ENCODE measurements at regions not wholly inside any gene's neighbourhood (a gene's known extent, or its start where the extent isn't known, plus 50 kb on each side); places are given as distances from the start of the nearest gene placed in this dataset.

- DNase-seq: no peak
Measured at GRCh38 chrX:17206584-17206983, 168.4 kb upstream of the NHS start.

GRCh38 chrX:17214962-17215361, 160.0 kb upstream of the NHS start:
- DNase-seq: no peak

DNA sequence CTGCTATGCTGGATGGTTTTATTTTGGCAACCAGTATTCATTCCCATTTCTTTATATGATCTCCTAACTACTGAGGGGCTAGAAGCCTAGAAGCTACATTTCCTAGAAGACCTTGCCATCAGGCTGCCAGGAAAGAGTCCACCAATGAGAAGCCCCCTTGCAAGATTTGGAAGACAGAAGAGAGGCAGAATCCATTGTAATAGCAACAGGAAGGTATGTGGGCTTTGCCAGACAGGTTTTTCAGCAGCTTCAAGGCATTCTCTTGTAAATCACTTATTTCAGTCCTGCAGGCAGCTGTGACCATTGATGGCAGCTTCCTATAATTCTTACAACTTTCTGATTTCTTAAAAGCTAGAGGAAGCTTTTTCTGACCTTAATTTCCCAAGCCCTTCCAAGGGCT, 148.3 kb upstream of the NHS start:
- no peak for DNase-seq

GRCh38 chrX:17237146-17237545, 137.9 kb upstream of the NHS start:
- DNase-seq: no peak

DNA sequence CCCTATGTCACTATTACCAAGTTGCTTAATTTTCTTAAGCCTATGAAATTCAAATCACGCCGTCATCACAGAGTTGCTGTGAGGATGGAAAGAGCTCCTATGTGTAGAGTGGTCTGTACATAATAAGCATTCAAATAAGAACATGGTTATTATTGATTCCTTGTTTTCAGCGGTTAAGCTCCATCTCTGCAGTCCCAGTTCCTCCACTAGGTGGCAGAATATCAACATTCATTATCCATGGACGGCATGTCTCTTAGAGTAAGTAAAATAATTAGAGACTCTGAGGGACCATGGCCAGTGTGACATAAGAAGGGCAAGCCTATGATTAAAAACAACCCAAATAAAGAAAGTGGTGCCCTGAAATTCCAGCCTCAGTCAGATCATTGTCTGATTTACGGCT, 132.5 kb upstream of the NHS start:
- DNase-seq: peak; percentile 36

- DNase-seq: no peak
Measured at GRCh38 chrX:17247144-17247543, 127.9 kb upstream of the NHS start.

- no peak for DNase-seq
Measured at GRCh38 chrX:17262123-17262522, 112.9 kb upstream of the NHS start.

GRCh38 chrX:17266136-17266535, 108.9 kb upstream of the NHS start:
- DNase-seq: no peak

DNA sequence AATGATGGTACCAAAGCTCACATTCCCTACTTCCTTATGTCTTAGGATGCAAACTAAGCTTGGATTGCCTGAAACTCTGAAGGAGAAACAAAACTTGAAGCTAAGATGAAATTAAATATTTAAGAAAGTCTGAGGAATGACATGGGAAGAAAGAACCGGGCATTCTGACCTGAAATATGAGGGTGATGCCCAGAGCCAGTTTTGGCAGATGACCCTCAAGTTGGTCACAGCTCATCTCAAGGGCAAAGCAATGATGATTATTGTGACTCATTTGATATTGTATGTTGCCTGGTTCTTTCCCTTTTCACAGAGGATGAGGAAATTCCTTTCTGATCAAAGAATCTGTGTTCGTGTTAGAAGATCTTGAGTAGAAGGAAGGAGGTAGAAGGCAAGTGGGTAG, 96.0 kb upstream of the NHS start:
- no peak for DNase-seq

DNA sequence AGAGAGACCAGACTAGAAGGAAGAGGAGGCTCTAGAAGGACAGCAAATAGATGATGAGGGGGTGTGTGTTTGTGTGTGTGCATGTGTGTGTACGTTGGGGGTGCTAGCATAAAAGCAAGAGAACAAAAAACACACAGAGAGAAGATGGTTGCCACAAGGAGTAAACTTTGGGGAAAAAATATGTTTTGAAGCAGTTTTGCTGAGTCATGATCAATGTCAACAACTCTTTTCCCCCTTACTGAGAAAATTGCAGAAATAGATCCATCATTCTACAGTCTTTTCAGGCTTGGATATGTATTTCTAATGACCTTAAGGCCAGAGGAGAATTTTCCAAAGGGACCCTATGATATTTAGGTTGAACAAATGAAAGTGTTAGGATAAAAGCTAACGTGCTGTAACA, 89.0 kb upstream of the NHS start:
- DNase-seq: no peak

DNA sequence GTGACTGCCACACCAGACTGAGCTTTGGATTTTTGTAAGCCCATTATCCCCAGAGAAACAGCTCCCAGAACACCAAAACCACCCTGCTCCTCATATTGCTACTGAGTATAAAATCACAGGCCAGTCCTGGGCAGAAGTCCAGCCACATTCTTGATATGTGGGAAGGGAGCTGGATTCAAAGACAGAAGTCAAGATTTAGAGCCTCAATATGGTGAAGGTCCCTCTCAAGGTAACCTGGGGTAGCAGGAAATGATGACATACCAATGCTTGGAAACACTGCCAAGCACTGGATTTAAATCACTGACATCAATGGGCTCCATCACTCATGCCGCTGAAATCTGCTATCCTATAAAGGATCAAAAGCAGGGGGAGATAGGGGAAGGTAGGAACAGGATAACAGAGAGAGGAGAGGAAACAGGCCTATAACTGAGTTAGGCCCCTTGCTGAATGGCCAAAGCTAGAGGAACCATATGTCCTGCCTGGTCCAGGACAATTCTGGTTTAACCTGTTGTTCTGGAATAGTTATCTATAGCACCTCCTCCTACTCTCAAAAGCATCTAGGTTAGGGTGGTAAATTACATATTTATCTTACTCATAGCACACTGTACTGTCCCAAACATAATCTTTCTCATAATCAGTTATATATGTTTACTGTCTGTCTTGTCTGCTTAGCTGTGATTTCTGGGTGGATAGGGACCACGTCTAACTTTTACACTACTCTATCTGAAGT, 83.7 kb upstream of the NHS start:
- no peak for DNase-seq

- DNase-seq: no peak
Measured at GRCh38 chrX:17292111-17292527, 82.9 kb upstream of the NHS start.

DNA sequence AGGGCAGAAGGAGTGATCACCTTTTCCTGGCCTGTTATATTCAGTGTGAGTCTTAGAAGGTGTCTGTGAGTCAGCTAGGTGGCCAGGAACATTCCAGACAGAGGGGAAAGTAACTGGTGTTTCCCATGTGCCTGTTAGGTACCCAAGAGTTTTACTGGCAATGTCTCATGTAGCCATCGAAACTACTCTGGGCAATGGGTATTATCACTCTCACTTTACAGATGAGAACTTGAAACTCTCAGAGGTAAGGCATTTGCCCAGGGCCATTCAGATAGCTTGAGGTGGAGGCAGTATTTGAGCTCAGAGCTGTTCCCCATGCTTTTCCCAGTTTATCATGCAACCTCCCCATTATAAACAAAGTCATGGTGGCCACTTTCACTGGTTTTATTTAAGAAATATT, 80.4 kb upstream of the NHS start:
- DNase-seq: no peak

- no peak for DNase-seq
Measured at GRCh38 chrX:17295791-17296190, 79.2 kb upstream of the NHS start.

GRCh38 chrX:17298564-17298963, 76.4 kb upstream of the NHS start:
- DNase-seq: no peak

GRCh38 chrX:17299206-17299605, 75.8 kb upstream of the NHS start:
- no peak for DNase-seq

GRCh38 chrX:17323397-17323796, 51.6 kb upstream of the NHS start:
- no peak for DNase-seq

All from activated CD4-positive, alpha-beta T cell treated with anti-CD3 and anti-CD28 coated beads for 48 hours (primary cell).